Transverse colon (tissue), 4 donors: ENCODE measurements at regions not wholly inside any gene's neighbourhood (a gene's known extent, or its start where the extent isn't known, plus 50 kb on each side); places are given as distances from the start of the nearest gene placed in this dataset.
A peak's percentile ranks its signal among the peaks of the same experiment; 100 is the strongest.

ENCODE experiments used
- DNase-seq: peaks from one replicate; pipeline ENCODE4 v3.0.0-alpha.2; 2019
- H3K27ac ChIP-seq, 4 donors: fragments of 200-600 bp; sonication (generic); 2 replicates each; pipeline ENCODE4 v1.5.1; 2016 to 2018; ENCODE audit warnings: inconsistent platforms in 4 of 4
- H3K27me3 ChIP-seq: fragments of 200-600 bp; sonication (generic); 2 replicates; pipeline ENCODE4 v1.5.1; 2017; ENCODE audit warnings: inconsistent platforms
- H3K36me3 ChIP-seq, 4 donors: fragments of 200-600 bp; sonication (generic); 2 replicates each; pipeline ENCODE4 v1.5.1; 2017 to 2019; ENCODE audit warnings: inconsistent platforms in 4 of 4
- H3K4me1 ChIP-seq, 4 donors: fragments of 200-600 bp; sonication (generic); 2 replicates each; pipeline ENCODE4 v1.5.1; 2017 to 2020; ENCODE audit warnings: inconsistent platforms in 4 of 4
- H3K4me3 ChIP-seq, 4 donors: fragments of 200-600 bp; sonication (generic); 1 replicate in 1 of 4; 2 replicates in 3 of 4; pipeline versions ENCODE4 v1.5.1 to v1.6.1; 2017 to 2019; ENCODE audit warnings: inconsistent platforms in 4 of 4
- H3K9me3 ChIP-seq, 2 donors: fragments of 200-600 bp; sonication (generic); 2 replicates each; pipeline ENCODE4 v1.5.1; 2017 to 2019; ENCODE audit warnings: inconsistent platforms in 2 of 2
- CTCF ChIP-seq, 5 experiments: fragments of 200-600 bp in 3 of 5; fragments of 450-650 bp in 2 of 5; sonication (generic) in 3 of 5; IDR thresholded peaks; 1 replicate in 2 of 5; 2 replicates in 3 of 5; pipeline ENCODE4 v1.5.1; 2016 to 2017; ENCODE audit warnings: antibody characterized with exemption in 5 of 5, inconsistent platforms in 3 of 5, mild to moderate bottlenecking in 2 of 5, moderate library complexity in 1 of 5
- EP300 ChIP-seq: sonication (generic); formaldehyde crosslinking; IDR thresholded peaks from one replicate; pipeline ENCODE4 v1.6.1; 2017; ENCODE audit warnings: antibody characterized with exemption, low read depth
- POLR2A ChIP-seq: fragments of 450-650 bp; IDR thresholded peaks from one replicate; pipeline ENCODE4 v1.6.1; 2016; ENCODE audit warnings: antibody characterized with exemption, mild to moderate bottlenecking, moderate library complexity
- POLR2AphosphoS5 ChIP-seq, 3 donors: sonication (generic); formaldehyde crosslinking; IDR thresholded peaks; one replicate each; pipeline ENCODE4 v1.6.1; 2016; ENCODE audit warnings: antibody characterized with exemption in 3 of 3
- WGBS, 2 donors: methylation state at CpG; one replicate each; pipeline ENCODE4 v1.1.5; 2018; ENCODE audit warnings: low coverage in 1 of 2; 5-methylcytosine and 5-hydroxymethylcytosine counted together
- in situ Hi-C, 4 donors: fragments of 200-750 bp; cut with MboI; loops; one replicate each; pipeline versions ENCODE4 v1.15.0 to v1.15.1; 2017; ENCODE audit warnings: low sequenced_read_pairs in 3 of 4, low pct_ligation_motif_present in 1 of 4, low pct_unique_long_range_greater_than_20kb in 1 of 4
- intact Hi-C: fragments of 100-400 bp; cut with DNase I; formaldehyde crosslinking; loops from one replicate; pipeline ENCODE4 v1.15.1; 2023; ENCODE audit warnings: low total_unique reads

DNA sequence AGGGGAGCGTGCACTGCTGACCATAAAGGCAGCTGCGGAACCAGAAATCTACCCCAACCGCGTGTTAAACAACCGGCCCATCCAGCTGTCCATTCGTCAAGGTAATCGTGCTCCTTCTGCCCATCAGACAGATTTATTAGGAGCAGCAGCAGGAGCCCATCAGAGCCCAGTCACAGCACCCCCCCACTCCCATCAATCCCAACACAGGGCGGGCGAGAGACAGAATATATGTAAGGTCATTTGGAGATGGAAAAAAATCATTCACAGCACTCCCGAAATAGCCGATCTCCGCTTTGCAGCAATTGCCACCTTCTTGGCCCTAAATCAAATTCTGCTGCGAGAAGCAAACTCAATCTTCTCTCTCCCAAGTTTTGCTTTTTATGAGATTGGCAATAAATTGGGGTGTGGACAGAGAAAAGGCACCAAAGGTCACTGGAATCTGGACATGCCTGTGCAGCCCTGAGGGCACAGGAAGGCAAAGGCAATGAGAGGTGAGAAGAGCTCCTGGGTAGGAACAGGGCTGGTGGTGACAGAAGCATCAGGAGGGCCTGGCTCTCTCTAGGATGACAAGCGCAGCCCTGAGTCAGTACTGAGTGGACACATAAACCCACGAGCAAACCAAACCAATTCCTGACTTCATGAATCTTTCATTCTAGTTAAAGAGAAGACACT is 145.0 kb upstream of the ZMIZ1 start:
- Histone ChIP-seq H3K27ac (peak overlapping the region in 1 of 4 donors; percentile 3), H3K4me3 (no peak overlapping the region), H3K4me1 (peaks cover 0 to 18% (median 14%) of the 10 kb centered on the region in 4 donors), H3K27me3 (no peaks in the 10 kb centered on the region), H3K9me3 (no peaks in the 10 kb centered on the region), H3K36me3 (no peaks in the 10 kb centered on the region)
- 45 to 64% methylated on average over 2 to 15 of the region's 15 CpGs for WGBS, 2 donors
- no peak for TF ChIP-seq POLR2A
- TF ChIP-seq CTCF (IDR thresholded peaks at IDR 0.05), result no peak
- no peak for TF ChIP-seq EP300
- intact Hi-C loops (no loop called here), in situ Hi-C loops (no loop called here)
- DNase-seq, result peak; percentile 33

DNA sequence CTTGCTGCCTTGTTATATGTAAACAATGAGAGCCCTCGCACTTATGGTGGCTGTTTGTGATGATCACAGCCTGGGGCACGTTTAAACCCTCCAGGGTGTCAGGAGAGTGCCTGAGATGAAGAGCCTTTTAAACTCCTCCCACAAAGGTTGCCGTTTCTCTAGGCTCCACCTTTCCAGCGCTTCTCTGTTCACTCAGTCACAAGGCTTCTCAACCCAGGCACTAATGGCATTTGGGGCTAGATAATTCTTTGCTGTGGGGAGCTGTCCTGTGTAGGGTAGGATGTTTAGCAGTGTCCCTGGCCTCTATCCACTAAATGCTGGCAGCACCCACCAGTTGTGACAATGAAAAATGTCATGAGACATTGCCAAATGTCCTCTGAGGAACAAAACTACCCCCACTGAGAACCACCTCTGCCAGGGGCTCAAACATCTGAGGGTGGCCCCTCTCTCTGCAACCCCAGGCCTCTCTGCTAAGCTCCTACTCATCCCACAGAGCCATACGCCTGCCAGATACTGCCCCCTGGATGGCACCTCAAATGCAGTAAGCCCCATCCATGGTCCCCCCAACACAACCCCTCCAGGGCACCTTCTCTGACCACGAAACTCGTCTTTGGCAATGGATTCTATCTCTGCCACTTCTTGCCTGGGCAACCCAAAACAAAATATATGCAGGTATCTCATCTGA is 144.3 kb upstream of the ZMIZ1 start:
- intact Hi-C loops (no loop called here), in situ Hi-C loops (loop anchor here in 2 of 4 donors (25.0 kb wide), 1 partner anchor 263 kb away; no protein-coding TSS in a partner anchor)
- Histone ChIP-seq H3K9me3 (no peaks in the 10 kb centered on the region), H3K27ac (peak overlapping the region in 1 of 4 donors; percentile 3), H3K4me3 (no peak overlapping the region), H3K36me3 (no peaks in the 10 kb centered on the region), H3K4me1 (peaks cover 0 to 18% (median 14%) of the 10 kb centered on the region in 4 donors), H3K27me3 (no peaks in the 10 kb centered on the region)
- WGBS, 2 donors, result 59 to 100% methylated on average over 2 to 7 of the region's 7 CpGs
- DNase-seq, result no peak
- TF ChIP-seq POLR2AphosphoS5 (IDR thresholded peaks at IDR 0.05) (no peak), POLR2A (no peak), EP300 (no peak), CTCF (IDR thresholded peaks at IDR 0.05) (no peak)

DNA sequence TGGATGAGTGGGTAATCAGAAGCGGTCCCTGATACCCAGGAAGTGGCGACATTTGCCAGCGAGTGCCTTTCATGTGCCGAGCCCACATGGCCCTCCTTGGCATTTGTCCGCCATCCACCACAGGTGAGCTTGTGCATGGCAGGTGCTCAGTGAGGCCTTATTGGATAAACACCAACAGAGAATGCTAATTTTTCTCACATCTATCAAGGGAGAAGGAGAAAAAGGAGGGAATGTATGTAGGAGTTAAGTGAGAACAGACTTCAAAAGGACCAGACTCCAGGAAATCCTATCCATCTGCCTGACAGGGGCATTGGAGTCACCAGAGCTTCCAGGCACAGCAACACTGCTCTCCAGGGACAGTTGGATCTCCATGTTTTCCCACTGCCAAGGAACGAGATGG is 143.5 kb upstream of the ZMIZ1 start:
- intact Hi-C loops, result no loop called here
- Histone ChIP-seq H3K4me1 (peaks cover 0 to 18% (median 14%) of the 10 kb centered on the region in 4 donors), H3K27ac (no peak overlapping the region), H3K4me3 (no peak overlapping the region), H3K9me3 (no peaks in the 10 kb centered on the region), H3K27me3 (no peaks in the 10 kb centered on the region), H3K36me3 (no peaks in the 10 kb centered on the region)
- 80 to 84% methylated on average over 1 to 6 of the region's 6 CpGs for WGBS, 2 donors
- DNase-seq, result no peak
- TF ChIP-seq EP300 (no peak), POLR2AphosphoS5 (IDR thresholded peaks at IDR 0.05) (no peak), POLR2A (no peak), CTCF (IDR thresholded peaks at IDR 0.05) (no peak)
- in situ Hi-C loops, result loop anchor here in 2 of 4 donors (25.0 kb wide), 1 partner anchor 262 kb away; no protein-coding TSS in a partner anchor

GRCh38 chr10:78925800-78926319 is 142.9 kb upstream of the ZMIZ1 start:
- Histone ChIP-seq H3K27ac (no peak overlapping the region), H3K9me3 (no peaks in the 10 kb centered on the region), H3K27me3 (no peaks in the 10 kb centered on the region), H3K36me3 (no peaks in the 10 kb centered on the region), H3K4me3 (no peak overlapping the region), H3K4me1 (peaks cover 0 to 18% (median 14%) of the 10 kb centered on the region in 4 donors)
- TF ChIP-seq POLR2A, result no peak
- TF ChIP-seq CTCF (IDR thresholded peaks at IDR 0.05), result no peak
- no peak for TF ChIP-seq EP300
- no peak for TF ChIP-seq POLR2AphosphoS5 (IDR thresholded peaks at IDR 0.05)
- in situ Hi-C loops, result loop anchor here in 2 of 4 donors (25.0 kb wide), 1 partner anchor 261 kb away; no protein-coding TSS in a partner anchor
- WGBS, 2 donors, result 64 to 68% methylated on average over 3 to 6 of the region's 6 CpGs
- intact Hi-C loops, result no loop called here
- DNase-seq, result no peak
